H1 (cell line): ENCODE measurements at regions not wholly inside any gene's neighbourhood (a gene's known extent, or its start where the extent isn't known, plus 50 kb on each side); places are given as distances from the start of the nearest gene placed in this dataset.

ENCODE experiments used
- KDM1A ChIP-seq: fragments of 200-600, 300-600 bp; sonication (generic); IDR thresholded peaks from 2 replicates; pipeline ENCODE4 v1.7.1; 2016; ENCODE audit warnings: mild to moderate bottlenecking, low read length, borderline replicate concordance
- RNF2 ChIP-seq: fragments of 200-900, 300-1000 bp; sonication (generic); IDR thresholded peaks from 2 replicates; pipeline ENCODE4 v1.7.1; 2016; ENCODE audit warnings: borderline replicate concordance, low read depth, mild to moderate bottlenecking, antibody characterized with exemption, low read length; ENCODE audit not compliant: poor library complexity, severe bottlenecking; ENCODE audit errors: missing control alignments
- ZNF274 ChIP-seq: IDR thresholded peaks from 2 replicates; pipeline ENCODE4 v1.7.0; 2012; ENCODE audit warnings: low read length, borderline replicate concordance; ENCODE audit errors: extremely low read depth
- TF ChIP-seq, protein P1 (sequence below): IDR thresholded peaks from 2 replicates; pipeline ENCODE4 v1.6.1; 2012; ENCODE audit warnings: inconsistent platforms

DNA sequence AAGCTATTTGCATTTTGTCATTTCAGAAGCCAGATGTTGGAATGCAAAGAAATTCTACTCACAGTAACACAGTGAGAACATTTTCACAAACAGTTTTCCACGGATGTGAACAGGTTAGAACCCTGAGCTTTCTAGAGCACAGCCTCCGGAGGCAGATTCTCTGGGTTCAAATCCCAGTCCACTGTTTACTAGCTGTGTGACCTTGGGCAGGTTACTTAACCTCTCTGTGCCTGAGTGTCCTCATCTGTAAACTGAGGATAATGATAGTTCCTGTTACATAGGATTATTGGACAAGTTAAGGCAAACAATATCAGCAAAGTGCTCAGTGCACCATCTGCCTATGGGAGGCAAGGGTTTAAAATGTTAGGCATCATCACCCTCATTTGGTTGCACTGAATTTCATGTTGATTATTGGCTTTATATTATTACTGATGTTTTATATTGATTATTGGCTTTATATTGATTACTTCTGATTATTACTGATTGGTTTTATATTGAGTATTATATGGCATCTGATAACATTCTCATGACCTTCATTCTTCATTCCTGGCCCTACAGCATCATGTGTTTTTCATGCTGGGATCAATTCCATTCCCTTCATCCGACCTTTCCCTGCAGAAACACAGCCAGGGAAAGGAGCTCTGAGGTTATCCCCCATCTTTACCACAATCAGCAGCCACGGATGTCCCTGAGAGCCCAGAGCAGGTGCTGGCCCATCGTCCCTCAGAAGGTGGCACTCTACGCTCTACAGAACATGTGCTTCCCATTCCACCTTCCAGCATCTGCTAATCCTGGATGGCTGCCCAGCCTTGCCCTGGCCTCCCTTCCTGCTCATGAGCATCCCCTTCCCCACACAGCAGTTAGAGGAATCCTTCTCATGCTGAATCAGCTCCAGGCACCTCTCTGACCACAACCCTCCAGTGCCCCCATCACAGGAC, 283.1 kb downstream of the PREX1 start (continued):
- TF ChIP-seq KDM1A: peak; percentile 71; the same call in 1 of the 2 replicates
- TF ChIP-seq, protein P1, sequence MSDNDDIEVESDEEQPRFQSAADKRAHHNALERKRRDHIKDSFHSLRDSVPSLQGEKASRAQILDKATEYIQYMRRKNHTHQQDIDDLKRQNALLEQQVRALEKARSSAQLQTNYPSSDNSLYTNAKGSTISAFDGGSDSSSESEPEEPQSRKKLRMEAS: 0 out of 2 replicates have a peak, but pooled peaks have one; percentile 43
- TF ChIP-seq ZNF274: no peak
- no peak for TF ChIP-seq RNF2
